GM23338 (cell line): ENCODE measurements at regions not wholly inside any gene's neighbourhood (a gene's known extent, or its start where the extent isn't known, plus 50 kb on each side); places are given as distances from the start of the nearest gene placed in this dataset.

Experiments used
- ATAC-seq: fragments of 200-7000 bp; cut with Tn5 transposase; 3 replicates; pipeline ENCODE4 v1.9.1; 2020
- DNase-seq: peaks from one replicate; pipeline ENCODE4 v3.0.0-alpha.2; 2015; ENCODE audit warnings: low spot score
- H2AFZ ChIP-seq: fragments of 200-600 bp; sonication (generic); 2 replicates; pipeline ENCODE4 v1.8.0; 2016; ENCODE audit warnings: antibody characterized with exemption, mild to moderate bottlenecking, moderate library complexity
- H3F3A ChIP-seq: fragments of 200-600 bp; sonication (generic); replicated peaks from 2 replicates; pipeline ENCODE4 v1.8.0; 2017; ENCODE audit warnings: antibody characterized with exemption, mixed run types, low read depth
- H3K27ac ChIP-seq: fragments of 200-600 bp; sonication (generic); 2 replicates; pipeline ENCODE4 v1.6.1; 2016; ENCODE audit warnings: low read depth
- H3K27me3 ChIP-seq: fragments of 200-600 bp; sonication (generic); 2 replicates; pipeline ENCODE4 v1.8.0; 2016; ENCODE audit warnings: mild to moderate bottlenecking, mixed run types, moderate library complexity; ENCODE audit not compliant: insufficient read depth
- H3K36me3 ChIP-seq: fragments of 200-600 bp; sonication (generic); 2 replicates; pipeline ENCODE4 v1.8.0; 2016; ENCODE audit warnings: mild to moderate bottlenecking; ENCODE audit not compliant: insufficient read depth
- H3K4me1 ChIP-seq: fragments of 200-600 bp; sonication (generic); 2 replicates; pipeline ENCODE4 v1.8.0; 2016; ENCODE audit warnings: mild to moderate bottlenecking, moderate library complexity; ENCODE audit not compliant: insufficient read depth
- H3K4me2 ChIP-seq: fragments of 200-600 bp; sonication (generic); 2 replicates; pipeline ENCODE4 v1.7.1; 2017; ENCODE audit warnings: mixed run types
- H3K4me3 ChIP-seq: fragments of 200-600 bp; sonication (generic); 2 replicates; pipeline ENCODE4 v1.6.1; 2016; ENCODE audit warnings: mixed run types
- H3K79me2 ChIP-seq: fragments of 200-600 bp; sonication (generic); replicated peaks from 2 replicates; pipeline ENCODE4 v1.8.0; 2017; ENCODE audit warnings: mild to moderate bottlenecking; ENCODE audit not compliant: insufficient read depth
- H3K9me2 ChIP-seq: fragments of 200-600 bp; sonication (generic); 2 replicates; pipeline ENCODE4 v1.8.0; 2017; ENCODE audit not compliant: insufficient read depth
- H4K20me1 ChIP-seq: fragments of 200-600 bp; sonication (generic); replicated peaks from 2 replicates; pipeline ENCODE4 v1.8.0; 2017; ENCODE audit warnings: mild to moderate bottlenecking; ENCODE audit not compliant: insufficient read depth
- H3K27ac Mint-ChIP-seq: 2 replicates; pipeline ENCODE4 v1.8.0; 2020; ENCODE audit warnings: inconsistent platforms, mild to moderate bottlenecking, moderate library complexity, mixed read lengths
- H3K27me3 Mint-ChIP-seq: 3 replicates; pipeline ENCODE4 v1.8.0; 2022; ENCODE audit warnings: low read depth, mild to moderate bottlenecking, moderate library complexity, mixed read lengths, inconsistent platforms; ENCODE audit not compliant: insufficient read depth, poor library complexity
- H3K36me3 Mint-ChIP-seq: 3 replicates; pipeline ENCODE4 v1.8.0; 2021; ENCODE audit warnings: low read depth, mild to moderate bottlenecking, inconsistent platforms, moderate library complexity, mixed read lengths
- H3K4me1 Mint-ChIP-seq: 3 replicates; pipeline ENCODE4 v1.8.0; 2020; ENCODE audit warnings: mild to moderate bottlenecking, inconsistent platforms, mixed read lengths
- H3K4me3 Mint-ChIP-seq: 3 replicates; pipeline ENCODE4 v1.8.0; 2021; ENCODE audit warnings: moderate library complexity, mild to moderate bottlenecking, inconsistent platforms, mixed read lengths
- H3K9me3 Mint-ChIP-seq: 3 replicates; pipeline ENCODE4 v1.8.0; 2020; ENCODE audit warnings: moderate library complexity, mild to moderate bottlenecking, inconsistent platforms, mixed read lengths
- CREB1 ChIP-seq: fragments of 250-450 bp; sonication (Bioruptor Pico); IDR thresholded peaks from 2 replicates; pipeline ENCODE4 v1.5.0; 2020; ENCODE audit warnings: low read depth, mild to moderate bottlenecking, moderate library complexity
- EZH2 ChIP-seq: fragments of 200-600 bp; sonication (generic); IDR thresholded peaks from one replicate; pipeline ENCODE4 v1.8.0; 2017; ENCODE audit warnings: antibody characterized with exemption, mild to moderate bottlenecking, low read depth; ENCODE audit not compliant: unreplicated experiment
- EZH2phosphoT487 ChIP-seq: fragments of 200-600 bp; sonication (generic); IDR thresholded peaks from one replicate; pipeline ENCODE4 v1.8.1; 2018; ENCODE audit warnings: antibody characterized with exemption; ENCODE audit not compliant: unreplicated experiment
- JUNB ChIP-seq: IDR thresholded peaks from one replicate; pipeline ENCODE4 v1.6.1; 2016; ENCODE audit warnings: antibody characterized with exemption; ENCODE audit not compliant: unreplicated experiment
- POLR2AphosphoS5 ChIP-seq: IDR thresholded peaks from 2 replicates; pipeline ENCODE4 v1.6.1; 2016; ENCODE audit warnings: antibody characterized with exemption, low read depth
- ZNF114 ChIP-seq: fragments of 250-450 bp; sonication (Bioruptor Pico); IDR thresholded peaks from 2 replicates; pipeline ENCODE4 v1.5.0; 2020; ENCODE audit warnings: mild to moderate bottlenecking, moderate library complexity
- ZNF331 ChIP-seq: fragments of 250-450 bp; sonication (Bioruptor Pico); IDR thresholded peaks from 2 replicates; pipeline ENCODE4 v1.5.0; 2020; ENCODE audit warnings: low read depth, mild to moderate bottlenecking, moderate library complexity
- TF ChIP-seq, protein P1 (sequence below): fragments of 250-450 bp; sonication (Bioruptor Pico); IDR thresholded peaks from 2 replicates; pipeline ENCODE4 v1.5.0; 2020; ENCODE audit warnings: mild to moderate bottlenecking, moderate library complexity
- TF ChIP-seq, protein P2 (sequence below), 2 experiments: fragments of 200-600 bp in 1 of 2; sonication (generic) in 1 of 2; conservative IDR thresholded peaks; 2 replicates each; pipeline versions ENCODE4 v1.5.1 to v1.6.1; 2016 to 2017; ENCODE audit warnings: antibody characterized with exemption in 2 of 2, low read depth in 2 of 2, mild to moderate bottlenecking in 2 of 2, moderate library complexity in 1 of 2

DNA sequence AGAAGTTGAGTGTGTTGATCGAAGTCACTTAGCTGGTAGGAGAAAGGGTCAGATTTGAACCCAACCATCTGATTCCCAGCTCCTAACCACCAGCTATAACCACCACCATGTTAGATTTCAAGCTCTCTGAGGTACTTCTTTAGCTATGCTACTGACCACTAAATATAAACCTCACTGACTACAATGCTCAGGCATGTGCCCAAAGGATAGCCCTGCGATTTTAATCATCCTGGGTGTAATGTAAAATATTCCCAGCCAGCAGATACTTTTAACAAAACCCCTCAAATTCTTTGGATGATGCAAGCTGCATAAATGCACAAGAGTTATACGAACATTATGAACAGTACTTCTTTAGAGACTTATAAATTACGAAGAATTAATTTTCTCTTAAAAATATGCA is 115.2 kb upstream of the TSC22D2 start (continued):
- TF ChIP-seq, protein P1, sequence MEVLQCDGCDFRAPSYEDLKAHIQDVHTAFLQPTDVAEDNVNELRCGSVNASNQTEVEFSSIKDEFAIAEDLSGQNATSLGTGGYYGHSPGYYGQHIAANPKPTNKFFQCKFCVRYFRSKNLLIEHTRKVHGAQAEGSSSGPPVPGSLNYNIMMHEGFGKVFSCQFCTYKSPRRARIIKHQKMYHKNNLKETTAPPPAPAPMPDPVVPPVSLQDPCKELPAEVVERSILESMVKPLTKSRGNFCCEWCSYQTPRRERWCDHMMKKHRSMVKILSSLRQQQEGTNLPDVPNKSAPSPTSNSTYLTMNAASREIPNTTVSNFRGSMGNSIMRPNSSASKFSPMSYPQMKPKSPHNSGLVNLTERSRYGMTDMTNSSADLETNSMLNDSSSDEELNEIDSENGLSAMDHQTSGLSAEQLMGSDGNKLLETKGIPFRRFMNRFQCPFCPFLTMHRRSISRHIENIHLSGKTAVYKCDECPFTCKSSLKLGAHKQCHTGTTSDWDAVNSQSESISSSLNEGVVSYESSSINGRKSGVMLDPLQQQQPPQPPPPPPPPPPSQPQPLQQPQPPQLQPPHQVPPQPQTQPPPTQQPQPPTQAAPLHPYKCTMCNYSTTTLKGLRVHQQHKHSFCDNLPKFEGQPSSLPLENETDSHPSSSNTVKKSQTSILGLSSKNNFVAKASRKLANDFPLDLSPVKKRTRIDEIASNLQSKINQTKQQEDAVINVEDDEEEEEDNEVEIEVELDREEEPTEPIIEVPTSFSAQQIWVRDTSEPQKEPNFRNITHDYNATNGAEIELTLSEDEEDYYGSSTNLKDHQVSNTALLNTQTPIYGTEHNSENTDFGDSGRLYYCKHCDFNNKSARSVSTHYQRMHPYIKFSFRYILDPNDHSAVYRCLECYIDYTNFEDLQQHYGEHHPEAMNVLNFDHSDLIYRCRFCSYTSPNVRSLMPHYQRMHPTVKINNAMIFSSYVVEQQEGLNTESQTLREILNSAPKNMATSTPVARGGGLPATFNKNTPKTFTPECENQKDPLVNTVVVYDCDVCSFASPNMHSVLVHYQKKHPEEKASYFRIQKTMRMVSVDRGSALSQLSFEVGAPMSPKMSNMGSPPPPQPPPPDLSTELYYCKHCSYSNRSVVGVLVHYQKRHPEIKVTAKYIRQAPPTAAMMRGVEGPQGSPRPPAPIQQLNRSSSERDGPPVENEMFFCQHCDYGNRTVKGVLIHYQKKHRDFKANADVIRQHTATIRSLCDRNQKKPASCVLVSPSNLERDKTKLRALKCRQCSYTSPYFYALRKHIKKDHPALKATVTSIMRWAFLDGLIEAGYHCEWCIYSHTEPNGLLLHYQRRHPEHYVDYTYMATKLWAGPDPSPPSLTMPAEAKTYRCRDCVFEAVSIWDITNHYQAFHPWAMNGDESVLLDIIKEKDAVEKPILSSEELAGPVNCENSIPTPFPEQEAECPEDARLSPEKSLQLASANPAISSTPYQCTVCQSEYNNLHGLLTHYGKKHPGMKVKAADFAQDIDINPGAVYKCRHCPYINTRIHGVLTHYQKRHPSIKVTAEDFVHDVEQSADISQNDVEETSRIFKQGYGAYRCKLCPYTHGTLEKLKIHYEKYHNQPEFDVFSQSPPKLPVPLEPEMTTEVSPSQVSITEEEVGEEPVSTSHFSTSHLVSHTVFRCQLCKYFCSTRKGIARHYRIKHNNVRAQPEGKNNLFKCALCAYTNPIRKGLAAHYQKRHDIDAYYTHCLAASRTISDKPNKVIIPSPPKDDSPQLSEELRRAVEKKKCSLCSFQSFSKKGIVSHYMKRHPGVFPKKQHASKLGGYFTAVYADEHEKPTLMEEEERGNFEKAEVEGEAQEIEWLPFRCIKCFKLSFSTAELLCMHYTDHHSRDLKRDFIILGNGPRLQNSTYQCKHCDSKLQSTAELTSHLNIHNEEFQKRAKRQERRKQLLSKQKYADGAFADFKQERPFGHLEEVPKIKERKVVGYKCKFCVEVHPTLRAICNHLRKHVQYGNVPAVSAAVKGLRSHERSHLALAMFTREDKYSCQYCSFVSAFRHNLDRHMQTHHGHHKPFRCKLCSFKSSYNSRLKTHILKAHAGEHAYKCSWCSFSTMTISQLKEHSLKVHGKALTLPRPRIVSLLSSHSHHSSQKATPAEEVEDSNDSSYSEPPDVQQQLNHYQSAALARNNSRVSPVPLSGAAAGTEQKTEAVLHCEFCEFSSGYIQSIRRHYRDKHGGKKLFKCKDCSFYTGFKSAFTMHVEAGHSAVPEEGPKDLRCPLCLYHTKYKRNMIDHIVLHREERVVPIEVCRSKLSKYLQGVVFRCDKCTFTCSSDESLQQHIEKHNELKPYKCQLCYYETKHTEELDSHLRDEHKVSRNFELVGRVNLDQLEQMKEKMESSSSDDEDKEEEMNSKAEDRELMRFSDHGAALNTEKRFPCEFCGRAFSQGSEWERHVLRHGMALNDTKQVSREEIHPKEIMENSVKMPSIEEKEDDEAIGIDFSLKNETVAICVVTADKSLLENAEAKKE (CRISPR knock-in tag), result no peak
- TF ChIP-seq EZH2phosphoT487, result no peak
- no peak for TF ChIP-seq CREB1
- no peak for TF ChIP-seq ZNF331 (CRISPR knock-in tag)
- TF ChIP-seq, protein P2, sequence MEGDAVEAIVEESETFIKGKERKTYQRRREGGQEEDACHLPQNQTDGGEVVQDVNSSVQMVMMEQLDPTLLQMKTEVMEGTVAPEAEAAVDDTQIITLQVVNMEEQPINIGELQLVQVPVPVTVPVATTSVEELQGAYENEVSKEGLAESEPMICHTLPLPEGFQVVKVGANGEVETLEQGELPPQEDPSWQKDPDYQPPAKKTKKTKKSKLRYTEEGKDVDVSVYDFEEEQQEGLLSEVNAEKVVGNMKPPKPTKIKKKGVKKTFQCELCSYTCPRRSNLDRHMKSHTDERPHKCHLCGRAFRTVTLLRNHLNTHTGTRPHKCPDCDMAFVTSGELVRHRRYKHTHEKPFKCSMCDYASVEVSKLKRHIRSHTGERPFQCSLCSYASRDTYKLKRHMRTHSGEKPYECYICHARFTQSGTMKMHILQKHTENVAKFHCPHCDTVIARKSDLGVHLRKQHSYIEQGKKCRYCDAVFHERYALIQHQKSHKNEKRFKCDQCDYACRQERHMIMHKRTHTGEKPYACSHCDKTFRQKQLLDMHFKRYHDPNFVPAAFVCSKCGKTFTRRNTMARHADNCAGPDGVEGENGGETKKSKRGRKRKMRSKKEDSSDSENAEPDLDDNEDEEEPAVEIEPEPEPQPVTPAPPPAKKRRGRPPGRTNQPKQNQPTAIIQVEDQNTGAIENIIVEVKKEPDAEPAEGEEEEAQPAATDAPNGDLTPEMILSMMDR (conservative IDR thresholded peaks at IDR 0.05; ENCODE audit: low read depth in 2 of 2), result no peak

DNA sequence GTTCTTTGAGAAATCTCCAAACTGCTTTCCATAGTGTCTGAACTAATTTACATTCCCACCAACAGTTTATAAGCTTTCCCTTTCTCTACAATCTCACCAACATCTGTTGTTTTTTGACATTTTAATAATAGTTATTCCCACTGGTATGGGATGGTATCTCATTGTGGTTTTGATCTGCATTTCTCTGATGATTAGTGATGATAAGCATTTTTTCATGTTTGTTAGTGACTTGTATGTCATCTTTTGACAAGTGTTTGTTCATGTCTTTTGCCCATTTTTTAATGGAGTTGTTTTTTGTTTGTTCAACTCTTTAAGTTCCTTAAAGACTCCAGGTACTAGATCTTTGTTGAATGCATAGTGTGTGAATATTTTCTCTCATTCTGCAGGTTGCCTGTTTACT is 116.6 kb upstream of the TSC22D2 start:
- H3K36me3 Mint-ChIP-seq, result no peaks in the 10 kb centered on the region
- no peaks in the 10 kb centered on the region for H3K9me3 Mint-ChIP-seq
- Histone ChIP-seq H3K4me3 (no peak overlapping the region), H3K9me2 (no peaks in the 10 kb centered on the region), H3K79me2 (no peaks in the 10 kb centered on the region), H4K20me1 (no peaks in the 10 kb centered on the region), H3K27me3 (no peaks in the 10 kb centered on the region), H2AFZ (no peak overlapping the region), H3K27ac (no peak overlapping the region), H3K36me3 (no peaks in the 10 kb centered on the region), H3K4me1 (peaks cover 14% of the 10 kb centered on the region), H3F3A (no peaks in the 10 kb centered on the region), H3K4me2 (no peak overlapping the region)
- H3K27ac Mint-ChIP-seq, result no peak overlapping the region
- H3K27me3 Mint-ChIP-seq, result no peaks in the 10 kb centered on the region
- ATAC-seq (no peak), DNase-seq (no peak)
- H3K4me1 Mint-ChIP-seq, result peaks cover 15% of the 10 kb centered on the region
- no peak overlapping the region for H3K4me3 Mint-ChIP-seq
- TF ChIP-seq EZH2 (no peak), ZNF331 (CRISPR knock-in tag) (no peak), EZH2phosphoT487 (no peak), POLR2AphosphoS5 (no peak), ZNF114 (CRISPR knock-in tag) (no peak), JUNB (no peak)
- TF ChIP-seq, protein P1 (CRISPR knock-in tag), result no peak
